ENCODE measurements at regions not wholly inside any gene's neighbourhood (a gene's known extent, or its start where the extent isn't known, plus 50 kb on each side); places are given as distances from the start of the nearest gene placed in this dataset.

GRCh38 chr1:117708323-117709248 is 102.7 kb downstream of the TENT5C start:
- no peaks in the 10 kb centered on the region for H3K27me3 ChIP-seq (ENCODE audit: control insufficient read depth, insufficient read depth, low read length)
- dilution Hi-C loops (cut with HindIII; ENCODE audit: low sequenced_read_pairs, unreplicated experiment) (no loop called here), in situ Hi-C loops (cut with MboI; ENCODE audit: low sequenced_read_pairs) (no loop called here), intact Hi-C loops (cut with micrococcal nuclease) (no loop called here)
- no peaks in the 10 kb centered on the region for H3K79me1 ChIP-seq (ENCODE audit: low read depth in 1 of 2, low read length in 2 of 2)
- H3K23ac ChIP-seq (ENCODE audit: low read depth, low read length), result no peak overlapping the region
- H2AK5ac ChIP-seq (ENCODE audit: low read depth, low read length), result no peak overlapping the region
- TF ChIP-seq MAFK (IDR thresholded peaks at IDR 0.05; ENCODE audit: low read depth, low read length) (peak; percentile 49), CTCF (conservative IDR thresholded peaks at IDR 0.05; ENCODE audit: low read depth, low read length) (no peak)
- no peaks in the 10 kb centered on the region for H4K20me1 ChIP-seq (ENCODE audit: insufficient read depth, low read length)
- 100% methylated on average over 1 of the region's 15 CpGs; no CpG with 5 or more reads in 1 of the 2 experiments for WGBS, 2 experiments (ENCODE audit: extremely low coverage in 2 of 2, insufficient read length in 1 of 2)
- H4K8ac ChIP-seq (ENCODE audit: low read depth in 2 of 2, low read length in 2 of 2), result no peak overlapping the region
- H3K4me2 ChIP-seq (ENCODE audit: low read depth, low read length), result no peak overlapping the region
- H3K4me3 ChIP-seq (ENCODE audit: insufficient read depth, low read depth, low read length), result no peak overlapping the region
- no peak overlapping the region for H3K18ac ChIP-seq (ENCODE audit: low read depth, low read length)
- no peak overlapping the region for H4K5ac ChIP-seq (ENCODE audit: low read depth, low read length)
- no peak overlapping the region for H3K14ac ChIP-seq (replicated peaks; ENCODE audit: low read depth, low read length)
- H2BK20ac ChIP-seq (ENCODE audit: low read depth, low read length), result no peak overlapping the region
- no peaks in the 10 kb centered on the region for H3K9me3 ChIP-seq (ENCODE audit: control insufficient read depth, insufficient read depth, low read length)
- no peak overlapping the region for H2BK120ac ChIP-seq (ENCODE audit: low read depth, low read length)
- BruUV-seq (replicated peaks), result no TSS peak
- no peaks in the 10 kb centered on the region for H3K9me1 ChIP-seq (ENCODE audit: insufficient read depth, low read length)
- ChIA-PET POLR2A (ENCODE audit: unreplicated experiment) (interaction anchor here (0.5 kb wide), 1 partner anchor 763 kb away, joined by 3 read pairs; no protein-coding TSS in a partner anchor), CTCF (interaction anchor here (0.6 kb wide), 2 partner anchors 287 to 402 kb away, joined by 3 read pairs; no protein-coding TSS in a partner anchor)
- no peak overlapping the region for H4K91ac ChIP-seq (ENCODE audit: insufficient read depth, low read depth, low read length)
- no peak overlapping the region for H3K27ac ChIP-seq (ENCODE audit: insufficient read depth, low read length)
- no peak overlapping the region for H3K56ac ChIP-seq (ENCODE audit: extremely low read depth, insufficient read depth, low read length)
- H2BK15ac ChIP-seq (ENCODE audit: low read depth, low read length), result no peak overlapping the region
- no peak overlapping the region for H3K9ac ChIP-seq (ENCODE audit: low read depth, low read length)
- no peak overlapping the region for H2AFZ ChIP-seq (replicated peaks; ENCODE audit: low read length, poor library complexity)
- H3K4ac ChIP-seq (ENCODE audit: low read depth, low read length), result no peak overlapping the region
- no peaks in the 10 kb centered on the region for H3K36me3 ChIP-seq (ENCODE audit: control insufficient read depth, insufficient read depth, low read length)
- no peak overlapping the region for H2AK9ac ChIP-seq (replicated peaks; ENCODE audit: low read depth, low read length, poor library complexity)
- no peak for ATAC-seq (ENCODE audit: low read depth)
- H3K4me1 ChIP-seq (ENCODE audit: control insufficient read depth, insufficient read depth, low read length), result no peaks in the 10 kb centered on the region
- H2BK5ac ChIP-seq (ENCODE audit: low read depth, low read length, poor library complexity, severe bottlenecking), result no peak overlapping the region
- no peak for DNase-seq

Data from IMR-90 (cell line).